GM21367 (cell line): ENCODE measurements at regions not wholly inside any gene's neighbourhood (a gene's known extent, or its start where the extent isn't known, plus 50 kb on each side); places are given as distances from the start of the nearest gene placed in this dataset.

Experiments used
- ATAC-seq: cut with Tn5 transposase; IDR thresholded peaks from one replicate; pipeline ENCODE4 v1.9.1; 2021; ENCODE audit not compliant: unreplicated experiment

- no peak for ATAC-seq
Observed at GRCh38 chr9:38229504-38230155, 160.6 kb upstream of the SHB start.

- ATAC-seq = no peak
Observed at GRCh38 chr9:38229104-38229500, 160.1 kb upstream of the SHB start.

GRCh38 chr9:38228331-38229103 lies 159.5 kb upstream of the SHB start:
- ATAC-seq = no peak

GRCh38 chr9:38227656-38228055 lies 158.6 kb upstream of the SHB start:
- ATAC-seq = no peak

GRCh38 chr9:38227061-38227540 lies 158.1 kb upstream of the SHB start:
- no peak for ATAC-seq

- no peak for ATAC-seq
Observed at GRCh38 chr9:38226491-38226951, 157.5 kb upstream of the SHB start.

- no peak for ATAC-seq
Observed at GRCh38 chr9:38224941-38225340, 155.9 kb upstream of the SHB start.

- ATAC-seq = no peak
Observed at GRCh38 chr9:38216572-38216971, 147.5 kb upstream of the SHB start.

GRCh38 chr9:38215465-38215864 lies 146.4 kb upstream of the SHB start:
- ATAC-seq = no peak

- ATAC-seq = no peak
Observed at GRCh38 chr9:38214432-38214831, 145.4 kb upstream of the SHB start.

GRCh38 chr9:38213631-38214299 lies 144.7 kb upstream of the SHB start:
- ATAC-seq = no peak

GRCh38 chr9:38212016-38212415 lies 143.0 kb upstream of the SHB start:
- ATAC-seq = no peak

GRCh38 chr9:38211002-38211401 lies 142.0 kb upstream of the SHB start:
- ATAC-seq = no peak

GRCh38 chr9:38208206-38208901 lies 139.3 kb upstream of the SHB start:
- ATAC-seq = no peak

- no peak for ATAC-seq
Observed at GRCh38 chr9:38207247-38207778, 138.3 kb upstream of the SHB start.

GRCh38 chr9:38205279-38205678 lies 136.3 kb upstream of the SHB start:
- no peak for ATAC-seq

GRCh38 chr9:38202336-38202938 lies 133.4 kb upstream of the SHB start:
- no peak for ATAC-seq

- ATAC-seq = no peak
Observed at GRCh38 chr9:38201844-38202243, 132.8 kb upstream of the SHB start.

- no peak for ATAC-seq
Observed at GRCh38 chr9:38200431-38200830, 131.4 kb upstream of the SHB start.

GRCh38 chr9:38198140-38198539 lies 129.1 kb upstream of the SHB start:
- no peak for ATAC-seq

- ATAC-seq = no peak
Observed at GRCh38 chr9:38196714-38197113, 127.7 kb upstream of the SHB start.
